ENCODE measurements at regions not wholly inside any gene's neighbourhood (a gene's known extent, or its start where the extent isn't known, plus 50 kb on each side); places are given as distances from the start of the nearest gene placed in this dataset.

DNA sequence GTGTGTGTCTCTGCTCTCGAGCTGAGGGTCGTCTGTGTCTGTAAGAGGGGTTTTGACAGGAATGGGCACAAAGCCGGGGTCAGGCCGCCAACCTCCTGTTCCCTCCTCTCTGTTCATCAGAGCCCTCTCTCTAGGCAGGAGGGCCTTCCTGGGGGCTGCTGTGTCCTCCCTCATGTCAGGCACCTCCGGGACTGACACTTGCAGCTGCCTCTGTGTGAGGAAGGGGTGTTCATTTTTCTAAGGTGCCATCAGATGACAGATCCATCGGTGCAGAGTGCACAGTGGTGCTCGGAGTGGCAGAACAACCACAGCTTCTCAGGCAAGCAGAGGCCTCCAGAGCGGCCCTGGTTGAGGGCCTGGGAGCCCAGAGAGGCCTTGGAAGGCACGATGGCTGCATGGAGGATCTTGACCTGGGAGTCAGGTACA lies 265.4 kb upstream of the B3GAT1 start:
- no peak for DNase-seq

DNA sequence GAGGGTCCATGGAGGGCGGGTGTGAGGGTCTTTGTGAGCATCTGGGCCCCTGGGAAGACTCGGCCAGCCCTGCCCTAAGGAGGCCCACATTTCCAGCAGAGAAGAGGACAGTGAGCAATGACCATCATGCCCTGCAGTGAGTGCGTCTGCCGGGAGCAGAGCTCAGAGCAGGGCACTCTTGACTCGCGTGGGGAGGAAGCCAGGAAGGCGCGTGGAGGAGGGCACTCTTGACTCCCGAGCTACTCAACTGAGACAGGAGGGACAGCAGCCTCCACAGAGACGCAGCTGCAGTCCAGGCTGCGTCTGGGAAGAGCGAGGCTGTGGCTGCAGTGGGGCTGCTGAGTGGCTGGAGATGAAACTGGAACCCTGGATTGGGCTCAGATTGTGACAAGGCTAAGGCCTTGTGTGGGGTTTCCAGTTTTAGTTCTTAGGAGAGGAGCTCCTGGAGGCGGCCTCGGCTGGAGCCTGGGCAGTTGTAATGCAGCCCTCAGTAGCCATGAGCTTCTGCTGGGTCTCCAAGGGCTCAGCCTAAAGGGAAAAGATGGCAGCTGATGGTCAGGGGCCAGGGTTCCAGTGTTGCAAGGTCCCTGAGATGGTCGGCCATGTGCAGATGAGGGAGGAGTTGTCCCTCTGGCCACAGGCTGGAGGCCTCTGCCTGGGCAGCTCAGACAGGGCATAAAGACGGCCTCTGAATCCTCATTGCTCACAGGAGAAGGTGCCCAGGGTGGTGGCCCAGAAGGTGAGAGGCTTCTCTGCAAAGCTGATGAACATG lies 264.7 kb upstream of the B3GAT1 start:
- no peak for DNase-seq

DNA sequence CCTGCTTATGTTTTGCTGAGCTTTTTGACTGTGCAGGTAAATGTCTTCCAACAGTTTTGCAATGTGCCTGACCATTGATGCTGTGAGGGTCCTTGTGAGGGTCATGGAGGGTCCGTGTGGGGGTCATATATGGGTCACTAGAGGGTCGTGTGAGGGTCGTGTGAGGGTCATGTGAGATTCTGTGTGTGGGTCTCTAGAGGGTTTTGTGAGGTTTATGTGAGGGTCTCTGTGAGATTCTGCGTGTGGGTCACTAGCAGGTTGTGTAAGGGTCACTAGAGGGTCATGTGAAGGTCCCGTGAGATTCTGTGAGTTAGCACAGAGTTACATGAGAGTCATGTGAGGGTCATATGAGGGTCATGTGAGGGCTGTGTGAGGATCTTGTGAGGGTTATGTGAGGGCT lies 263.9 kb upstream of the B3GAT1 start:
- DNase-seq = no peak

DNA sequence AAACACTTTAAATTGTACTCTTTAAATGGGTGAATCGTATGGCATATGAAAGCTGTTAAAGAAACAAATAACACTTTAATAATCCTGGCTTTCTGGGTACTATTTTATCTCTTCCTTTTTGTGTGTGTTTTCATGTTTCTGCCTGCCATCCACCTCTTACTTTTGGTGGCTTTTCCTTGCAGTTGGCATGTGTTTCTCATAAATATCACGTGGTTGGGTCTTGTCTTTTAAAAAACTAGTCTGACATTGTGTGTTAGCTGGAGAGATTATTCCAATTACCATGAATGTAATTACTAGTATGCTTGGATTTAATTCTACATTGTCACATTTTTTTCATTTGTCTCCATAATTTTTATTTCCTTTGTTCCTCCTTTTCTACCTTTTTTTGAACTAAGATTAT lies 262.9 kb upstream of the B3GAT1 start:
- no peak for DNase-seq

DNA sequence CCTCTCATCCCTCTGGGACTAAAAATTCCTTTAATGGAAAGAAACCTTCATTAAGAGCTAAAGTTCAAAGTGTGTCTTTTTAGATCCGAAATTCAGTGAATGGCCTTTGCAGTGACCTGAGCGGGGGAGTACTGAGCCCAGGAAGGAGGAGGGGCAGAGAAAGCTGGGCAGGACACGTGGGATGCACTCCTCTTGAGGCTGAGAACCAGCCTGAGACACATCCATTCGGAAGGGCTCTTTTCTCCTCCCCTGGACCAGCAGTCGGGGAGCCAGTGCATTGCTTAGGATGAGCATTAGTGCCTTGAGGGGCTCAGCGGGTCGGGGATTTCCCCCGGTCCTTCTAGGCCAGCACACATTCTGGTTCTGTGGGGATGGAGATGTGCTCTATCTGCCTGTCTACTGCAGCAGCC lies 258.9 kb upstream of the B3GAT1 start:
- DNase-seq = no peak

DNA sequence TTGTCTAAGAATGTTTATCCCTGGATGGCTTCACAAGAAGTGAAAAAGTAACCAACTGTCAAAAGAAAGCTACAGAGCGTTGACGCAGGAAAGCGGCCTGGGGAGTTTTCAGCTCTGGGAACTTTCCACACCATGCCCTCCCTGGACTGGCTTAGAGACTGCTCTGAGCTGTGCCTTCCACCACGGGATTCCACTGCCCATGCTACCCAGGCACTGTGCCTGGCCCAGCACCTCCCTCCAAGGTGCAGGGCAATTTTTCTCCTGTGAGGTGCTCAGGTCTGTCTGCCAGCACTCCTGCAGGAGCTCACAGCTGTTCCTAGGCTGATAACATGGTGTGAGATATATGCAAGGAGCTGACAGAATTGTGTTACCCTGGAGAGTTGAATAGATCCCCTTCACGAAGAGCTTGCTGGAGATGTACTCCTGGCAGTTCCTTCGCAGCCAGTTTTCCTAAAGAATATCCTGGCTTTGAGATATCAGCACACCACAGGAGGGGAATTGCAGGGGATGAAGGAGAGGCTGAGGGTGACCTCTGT lies 258.3 kb upstream of the B3GAT1 start:
- no peak for DNase-seq

DNA sequence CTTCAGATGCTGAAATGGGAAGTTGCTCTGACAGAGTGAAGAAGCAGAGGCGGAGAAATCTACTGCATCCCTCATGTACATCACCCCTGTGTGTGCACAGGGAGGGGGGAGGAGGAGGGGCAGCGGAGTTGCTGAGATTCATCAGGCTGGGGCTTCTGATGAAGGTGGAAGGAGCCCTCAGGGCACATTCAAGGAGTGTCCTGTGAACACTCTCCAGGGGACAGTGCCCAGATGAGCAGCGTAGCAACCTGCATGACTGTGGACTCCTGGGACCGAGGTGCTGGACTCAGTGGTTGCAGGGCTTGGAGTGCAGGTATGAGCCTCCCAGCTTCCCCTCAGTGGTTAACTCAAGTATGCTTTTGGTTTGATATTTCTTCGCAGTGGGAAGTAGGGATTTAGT lies 257.8 kb upstream of the B3GAT1 start:
- no peak for DNase-seq

DNA sequence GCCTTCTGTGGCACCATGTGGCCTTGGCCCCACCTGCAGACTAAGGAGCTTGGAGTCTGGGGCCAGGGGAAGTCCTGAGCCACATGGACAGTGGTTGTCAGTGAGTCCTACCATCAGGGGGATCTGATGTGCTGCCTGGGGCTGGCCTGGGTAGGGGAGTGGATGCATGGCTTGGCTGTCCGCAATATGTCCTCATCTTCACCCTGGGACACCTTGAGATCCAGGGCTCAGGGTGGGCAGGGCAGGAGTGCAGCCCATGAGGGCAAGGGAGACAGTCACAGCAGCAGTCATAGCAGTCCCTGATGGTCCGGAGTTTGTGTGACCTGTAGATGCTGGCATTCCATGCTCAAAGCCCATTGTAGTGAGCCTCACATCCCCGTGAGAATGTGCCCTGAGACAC lies 256.8 kb upstream of the B3GAT1 start:
- DNase-seq = no peak

DNA sequence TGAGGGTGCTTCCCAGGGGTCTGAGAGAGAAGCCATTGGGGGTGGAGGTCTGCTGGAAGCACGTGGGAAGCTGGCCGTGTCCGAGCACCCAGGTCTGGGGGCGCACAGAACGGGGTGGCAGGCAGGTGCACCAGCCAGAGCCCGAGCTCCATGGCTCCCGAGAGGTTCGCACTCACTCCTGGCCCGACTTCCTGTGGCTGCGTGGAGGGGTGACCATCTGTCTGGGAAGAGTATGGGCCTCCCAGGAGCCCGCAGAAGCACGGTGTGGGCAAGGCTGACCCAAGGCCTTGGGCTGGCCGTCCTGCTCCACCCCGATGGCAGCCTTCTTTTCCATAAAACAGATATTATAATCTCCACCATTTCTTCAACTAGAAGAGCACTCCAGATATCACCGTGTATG lies 256.0 kb upstream of the B3GAT1 start:
- DNase-seq = no peak

DNA sequence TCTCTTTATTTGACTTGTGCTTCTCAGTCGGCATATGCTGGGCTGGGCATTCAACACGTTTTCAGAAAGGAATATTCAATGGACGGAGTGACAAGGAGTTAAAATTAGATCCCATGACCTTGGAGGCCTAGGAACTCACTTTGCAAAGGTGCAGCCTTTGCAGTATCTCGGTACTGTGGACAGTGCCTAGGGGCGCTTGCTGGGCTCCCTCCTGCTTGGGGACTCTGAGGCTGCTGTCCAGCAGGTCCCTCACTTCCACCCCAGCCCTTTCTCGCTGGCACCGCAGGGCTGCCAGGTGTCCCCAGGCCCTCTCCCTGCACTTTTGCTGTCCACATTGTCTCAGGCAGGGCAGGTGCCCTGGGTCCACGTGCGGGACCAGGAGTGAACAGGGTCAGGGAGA lies 255.5 kb upstream of the B3GAT1 start:
- no peak for DNase-seq

DNA sequence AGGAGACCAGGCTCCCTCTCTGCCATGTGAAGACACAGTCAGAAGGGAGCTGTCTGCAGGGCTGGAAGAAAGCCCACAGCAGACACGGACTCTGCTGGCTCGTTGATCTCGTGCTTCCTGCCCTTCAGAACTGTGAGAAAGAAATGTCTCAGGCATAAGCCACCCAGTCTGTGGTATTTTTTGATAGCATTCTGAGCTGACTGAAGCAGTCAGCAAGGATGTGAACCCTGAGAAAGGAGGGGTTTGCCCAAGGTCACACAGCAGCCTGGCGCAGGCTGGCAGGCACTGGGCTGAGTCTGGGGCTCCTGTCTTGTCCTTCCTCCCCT lies 255.1 kb upstream of the B3GAT1 start:
- no peak for DNase-seq

DNA sequence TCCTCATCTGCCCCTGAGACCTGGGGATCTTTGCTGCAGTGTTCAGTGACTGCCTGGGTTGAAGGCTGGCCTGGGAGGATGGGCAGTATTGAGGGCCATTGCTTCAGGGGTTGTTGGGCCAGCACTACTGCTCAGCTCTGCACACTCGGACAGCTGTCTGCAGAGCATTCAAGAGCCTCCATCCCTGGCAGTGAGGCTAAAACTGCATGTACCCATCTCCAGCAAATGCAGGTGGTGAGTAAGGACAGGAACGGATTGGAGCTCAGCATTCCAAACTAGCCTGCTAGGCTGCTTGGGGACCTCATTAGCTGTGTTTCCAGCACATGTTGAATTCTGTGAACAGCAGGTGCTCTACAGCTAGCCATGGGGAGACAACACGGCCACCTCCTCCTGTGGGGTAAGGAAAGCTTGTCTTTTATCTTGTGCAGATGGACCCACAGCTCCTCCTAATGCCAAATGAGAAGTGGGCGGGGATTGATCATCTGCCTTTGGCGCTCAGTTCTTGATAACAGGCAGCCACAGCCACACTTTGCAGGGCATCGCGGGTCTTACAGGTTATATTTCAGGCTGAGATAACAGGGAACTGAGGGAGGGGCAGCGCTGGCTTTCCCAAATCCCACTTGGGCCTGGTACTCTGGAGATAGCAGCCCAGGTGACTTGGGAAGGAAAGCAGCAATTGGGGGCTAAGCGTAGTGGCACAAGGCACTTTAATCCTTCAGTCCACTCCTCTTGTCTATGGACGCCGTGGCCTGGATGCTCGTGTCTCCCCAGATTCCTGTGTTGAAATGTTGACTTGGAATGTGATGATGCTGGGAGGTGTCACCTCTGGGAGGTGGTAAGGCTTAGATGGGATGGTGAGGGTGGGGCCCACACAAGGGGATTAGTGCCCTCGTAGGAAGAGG lies 254.5 kb upstream of the B3GAT1 start:
- no peak for DNase-seq

DNA sequence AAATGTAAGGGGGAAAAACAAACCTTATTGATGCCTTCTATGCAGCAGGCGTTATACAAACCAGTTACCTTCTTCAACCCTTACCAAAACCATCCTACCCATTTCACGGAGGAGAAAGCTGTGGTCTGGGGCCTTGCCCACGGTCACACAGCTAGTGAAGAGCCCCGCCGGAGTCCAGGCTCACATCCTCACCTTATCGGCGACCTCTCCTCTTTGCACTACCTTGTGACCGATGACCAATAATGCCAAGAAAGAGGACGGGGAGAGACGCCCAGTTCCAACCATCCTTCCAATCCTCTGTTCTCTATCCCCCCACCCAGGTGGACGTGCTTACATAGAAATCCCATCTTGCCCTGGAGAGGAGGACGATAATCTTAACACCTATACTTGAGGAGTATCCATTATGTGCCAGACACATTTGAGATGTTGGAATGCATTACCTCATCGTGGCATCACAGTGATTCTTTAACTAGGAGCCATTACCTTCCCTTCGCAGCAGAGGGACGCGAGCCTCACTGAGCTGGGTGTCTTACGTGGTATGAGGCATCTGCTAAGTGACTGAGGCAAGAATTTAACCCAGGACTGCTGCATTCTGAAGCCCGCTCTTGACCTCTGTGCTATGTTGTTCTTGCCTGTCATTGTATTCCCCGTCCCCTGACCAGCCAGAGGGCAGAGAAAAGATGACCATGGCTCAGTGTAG lies 253.7 kb upstream of the B3GAT1 start:
- DNase-seq = no peak

DNA sequence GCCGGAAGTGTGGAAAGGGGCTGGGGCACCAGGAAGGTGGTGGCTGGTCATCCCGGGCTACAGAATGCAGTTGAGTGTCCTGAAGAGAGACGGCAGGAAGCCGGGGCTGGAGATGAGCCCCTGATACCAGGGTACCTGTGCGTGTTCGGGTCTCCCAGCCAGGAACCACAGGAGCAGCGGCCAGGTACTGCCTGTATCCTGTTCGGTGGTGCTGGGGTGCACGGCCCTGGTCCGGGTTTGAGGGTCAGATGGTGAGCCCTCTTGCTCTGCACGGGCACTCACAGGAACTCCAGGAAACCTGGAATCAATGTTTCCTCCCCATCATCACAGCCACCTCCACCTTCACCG lies 253.1 kb upstream of the B3GAT1 start:
- no peak for DNase-seq

DNA sequence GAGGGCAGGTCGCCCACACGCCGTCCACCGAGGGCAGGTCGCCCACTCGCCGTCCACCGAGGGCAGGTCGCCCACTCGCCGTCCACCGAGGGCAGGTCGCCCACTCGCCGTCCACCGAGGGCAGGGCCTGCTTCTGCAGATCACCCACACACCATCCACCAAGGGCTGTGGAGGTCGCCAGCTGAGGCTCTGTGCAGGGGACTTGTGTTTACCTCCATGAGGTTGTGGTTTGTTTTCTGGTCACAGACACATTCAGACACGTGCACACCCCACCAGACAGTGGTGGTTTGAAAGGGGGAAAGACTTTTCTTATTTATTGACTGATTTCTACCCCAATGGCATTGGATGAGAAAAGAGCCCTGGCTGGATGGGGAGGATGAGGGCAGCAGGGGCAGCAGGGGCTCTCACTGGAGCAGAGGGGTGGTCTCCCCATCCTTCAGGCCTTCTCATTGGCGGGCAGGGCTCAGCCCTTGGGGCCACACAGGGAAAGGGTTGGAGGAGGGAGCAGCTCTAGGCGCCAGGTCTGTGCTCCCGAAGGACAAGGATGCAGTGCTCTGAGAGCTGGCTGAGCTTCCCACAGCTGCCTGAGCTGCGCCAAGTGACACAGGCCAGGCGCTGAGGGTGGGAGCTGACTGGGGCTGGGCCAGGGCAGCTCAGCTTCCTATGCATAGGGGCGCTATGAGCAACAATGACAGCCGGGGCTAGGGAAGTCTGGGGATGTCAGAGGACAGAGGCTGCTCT lies 252.6 kb upstream of the B3GAT1 start:
- DNase-seq = no peak

DNA sequence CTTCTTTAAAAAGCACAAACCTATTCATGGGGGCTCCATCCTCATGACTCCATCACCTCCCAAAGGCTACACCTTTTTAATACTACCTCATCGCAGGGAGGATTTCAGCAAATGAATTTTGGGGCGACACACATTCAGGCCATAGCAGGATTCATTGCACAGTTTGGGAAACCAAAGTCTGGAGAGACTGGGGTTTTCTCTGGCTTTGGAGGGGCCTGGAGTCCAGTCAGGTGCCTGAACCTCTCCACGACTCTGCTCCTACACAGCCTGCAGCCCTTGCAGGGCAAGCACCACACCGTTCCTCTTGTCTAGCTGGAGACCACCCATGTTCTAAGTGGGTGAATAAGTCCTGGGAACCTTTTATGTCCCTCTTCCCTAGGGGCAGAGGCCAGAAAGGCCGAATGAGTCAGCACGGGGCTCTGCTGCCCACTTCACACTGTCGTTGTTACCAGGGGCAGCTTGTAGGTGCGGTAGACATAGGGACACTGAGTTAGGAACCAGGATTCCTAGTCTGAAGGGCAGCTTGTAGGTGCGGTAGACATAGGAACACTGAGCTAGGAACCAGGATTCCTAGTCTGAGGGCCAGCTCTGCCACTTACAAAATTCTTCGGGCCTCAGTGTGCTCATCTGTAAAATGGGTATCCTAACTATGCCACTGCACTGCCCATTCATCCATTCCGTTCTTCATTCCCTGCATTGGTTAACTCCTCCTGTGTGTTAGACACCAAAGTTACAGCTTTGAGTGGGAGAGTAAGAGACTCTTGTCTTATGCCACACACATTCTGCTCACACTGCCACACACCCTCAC lies 251.7 kb upstream of the B3GAT1 start:
- DNase-seq = no peak

DNA sequence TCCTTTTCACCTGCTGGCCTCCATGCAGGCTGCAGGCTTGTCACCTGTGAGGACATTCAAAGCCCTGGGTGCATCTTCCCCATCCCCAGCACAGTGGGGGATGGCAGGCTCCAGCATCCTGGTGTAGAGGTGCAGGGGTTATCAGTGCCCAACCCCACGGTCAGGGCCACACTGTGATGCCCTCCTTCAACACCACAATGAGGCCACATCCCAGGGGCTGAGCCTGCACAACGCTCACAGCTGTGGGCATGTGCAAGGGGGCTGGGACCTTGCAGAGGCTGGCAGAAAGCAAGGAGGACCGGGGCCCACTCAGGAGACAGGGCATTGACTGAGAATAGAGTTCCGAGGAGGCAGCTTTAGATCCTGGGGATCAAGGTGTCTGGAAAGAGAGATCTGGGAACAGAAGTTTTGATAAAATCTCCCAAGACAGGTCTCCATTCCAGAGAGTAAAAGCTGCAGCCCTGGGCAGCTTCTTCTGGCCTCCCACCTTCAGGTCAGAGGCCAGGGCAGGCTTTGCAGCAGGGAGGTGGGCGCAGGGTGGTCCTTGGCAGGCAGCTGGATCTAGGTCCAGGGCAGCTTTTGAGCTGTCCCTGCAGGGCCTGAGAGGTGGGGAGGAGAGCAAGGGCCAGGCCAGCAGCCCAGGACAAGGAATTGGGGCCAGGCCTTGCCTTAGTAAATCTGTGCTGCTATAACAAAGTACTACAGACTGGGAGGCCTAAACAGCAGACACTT lies 250.8 kb upstream of the B3GAT1 start:
- DNase-seq = no peak

DNA sequence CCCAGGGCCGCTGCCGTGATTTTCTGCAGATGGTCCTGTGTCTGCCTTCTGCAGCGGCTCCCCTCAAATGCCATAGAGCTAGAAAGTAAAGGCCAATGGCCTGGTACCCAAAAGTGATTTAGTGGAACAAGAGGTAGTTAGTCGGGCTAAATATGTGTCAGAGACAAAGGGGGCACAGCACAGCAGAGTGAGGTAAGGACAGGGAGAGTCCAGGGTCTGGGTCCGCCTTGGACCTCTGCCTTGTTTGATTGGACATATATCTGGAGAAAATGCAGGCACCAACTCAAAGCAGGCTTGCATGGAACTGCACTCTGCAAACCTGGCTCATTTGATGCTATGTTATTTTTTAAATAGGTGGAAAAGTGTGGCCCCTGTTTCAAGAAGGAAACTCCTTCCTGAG lies 249.6 kb upstream of the B3GAT1 start:
- no peak for DNase-seq

DNA sequence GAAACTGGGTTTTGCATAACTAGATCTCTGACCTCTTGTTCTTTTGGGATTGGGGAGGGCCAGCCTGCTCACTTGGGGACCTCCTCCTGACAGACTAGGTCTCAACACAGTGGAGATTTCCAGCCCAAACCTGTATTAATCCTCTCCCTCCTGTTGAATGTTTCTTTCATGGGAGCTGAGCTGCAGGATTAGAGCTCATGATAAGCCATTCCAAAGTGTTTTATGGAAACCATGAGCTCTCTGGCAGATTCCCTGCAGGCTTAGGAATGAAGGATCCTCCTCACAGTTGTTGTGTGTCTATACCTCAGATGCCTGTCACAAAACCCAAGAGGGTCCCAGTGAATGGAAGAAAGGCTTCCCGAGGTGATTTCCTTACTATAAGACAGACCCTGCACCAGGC lies 248.4 kb upstream of the B3GAT1 start:
- DNase-seq = no peak

DNA sequence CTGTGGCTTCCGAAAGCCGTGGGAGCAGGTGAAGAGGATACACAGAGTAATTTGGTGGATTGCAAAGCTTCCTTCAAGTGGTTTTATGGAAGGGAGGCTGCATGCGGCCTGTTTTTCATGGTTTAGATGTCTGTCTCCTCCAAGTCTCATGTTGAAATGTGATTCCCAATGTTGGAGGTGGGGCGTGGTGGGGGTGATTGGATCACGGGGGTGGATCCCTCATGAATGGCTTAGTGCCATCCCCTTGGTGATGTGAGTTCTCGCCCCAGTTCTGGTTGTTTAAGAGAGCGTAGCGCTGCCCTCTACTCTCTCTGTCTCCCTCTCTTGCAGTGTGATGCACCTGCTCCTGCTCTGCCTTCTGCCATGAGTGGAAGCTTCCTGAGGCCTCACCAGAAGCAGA lies 247.8 kb upstream of the B3GAT1 start:
- no peak for DNase-seq

DNA sequence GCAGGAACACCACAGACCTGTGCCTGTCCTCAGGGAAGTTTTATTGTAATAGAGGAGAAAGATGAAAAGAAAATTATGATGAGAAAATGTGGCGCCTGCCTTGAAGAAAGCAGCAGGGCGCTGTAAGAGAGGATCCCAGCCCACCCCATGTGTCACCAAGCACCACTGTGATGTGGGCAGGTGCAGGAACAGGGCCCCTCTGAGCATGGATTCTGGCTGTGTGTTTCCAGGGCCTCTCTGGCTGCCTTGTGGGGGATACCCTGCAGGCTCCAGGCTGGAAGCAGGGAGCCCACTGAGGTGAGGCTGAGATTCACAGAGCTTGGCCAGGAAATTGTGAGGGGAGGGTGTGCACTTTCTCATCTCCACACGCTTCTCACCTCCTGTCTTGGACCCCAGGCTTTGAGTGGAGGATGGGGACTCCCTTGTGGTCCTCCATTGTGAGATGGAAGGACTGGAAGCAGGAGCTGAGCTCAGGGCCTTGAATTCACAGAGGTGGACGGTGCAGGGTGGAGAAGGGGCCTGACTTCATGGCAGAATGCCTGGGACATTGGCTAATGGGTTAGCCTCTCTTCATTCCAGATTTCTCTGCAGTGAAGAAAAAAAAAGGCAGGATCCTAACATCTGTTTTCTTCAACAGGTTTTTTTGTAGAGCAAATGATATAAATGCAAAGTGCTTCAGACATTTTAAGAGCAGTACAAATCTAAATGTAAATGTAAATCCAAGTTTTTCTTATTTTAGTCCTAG lies 246.6 kb upstream of the B3GAT1 start:
- DNase-seq = no peak
